ENCODE measurements at regions not wholly inside any gene's neighbourhood (a gene's known extent, or its start where the extent isn't known, plus 50 kb on each side); places are given as distances from the start of the nearest gene placed in this dataset.
"Not testable (repeated sequence)": the region's sequence is repeated elsewhere in the genome, so short reads cannot be mapped to it uniquely, and the experiment has no call there.

- no peak overlapping the region for H3K27ac Mint-ChIP-seq
These were observed 279.2 kb upstream of the FGF16 start for GRCh38 chrX:77167993-77168392.

GRCh38 chrX:77174680-77175519, 272.3 kb upstream of the FGF16 start:
- H3K36me3 Mint-ChIP-seq (ENCODE audit: low read depth) = no peaks in the 10 kb centered on the region

More at GRCh38 chrX:77167993-77168392, 279.2 kb upstream of the FGF16 start:
- Mint-ChIP-seq H3K4me3 (no peak overlapping the region), H3K4me1 (ENCODE audit: low read depth) (no peaks in the 10 kb centered on the region), H3K9me3 (no peaks in the 10 kb centered on the region), H3K27me3 (no peaks in the 10 kb centered on the region), H3K36me3 (ENCODE audit: low read depth) (no peaks in the 10 kb centered on the region)

GRCh38 chrX:77200663-77201062, 246.5 kb upstream of the FGF16 start:
- H3K36me3 Mint-ChIP-seq (ENCODE audit: low read depth) = no peaks in the 10 kb centered on the region
- H3K9me3 Mint-ChIP-seq = peaks cover 3% of the 10 kb centered on the region
- H3K4me3 Mint-ChIP-seq = no peak overlapping the region
- no peaks in the 10 kb centered on the region for H3K27me3 Mint-ChIP-seq
- H3K27ac Mint-ChIP-seq = no peak overlapping the region
- H3K4me1 Mint-ChIP-seq (ENCODE audit: low read depth) = no peaks in the 10 kb centered on the region

More at GRCh38 chrX:77174680-77175519, 272.3 kb upstream of the FGF16 start:
- no peaks in the 10 kb centered on the region for H3K9me3 Mint-ChIP-seq
- H3K27ac Mint-ChIP-seq = no peak overlapping the region
- no peak overlapping the region for H3K4me3 Mint-ChIP-seq
- no peaks in the 10 kb centered on the region for H3K27me3 Mint-ChIP-seq
- no peaks in the 10 kb centered on the region for H3K4me1 Mint-ChIP-seq (ENCODE audit: low read depth)

- Mint-ChIP-seq H3K27ac (no peak overlapping the region), H3K27me3 (peaks cover 6% of the 10 kb centered on the region), H3K4me1 (ENCODE audit: low read depth) (no peaks in the 10 kb centered on the region), H3K4me3 (no peak overlapping the region), H3K36me3 (ENCODE audit: low read depth) (no peaks in the 10 kb centered on the region), H3K9me3 (no peaks in the 10 kb centered on the region)
These were observed 224.1 kb upstream of the FGF16 start for GRCh38 chrX:77223046-77223445.

GRCh38 chrX:77264490-77264889, 182.7 kb upstream of the FGF16 start:
- H3K36me3 Mint-ChIP-seq (ENCODE audit: low read depth) = no peaks in the 10 kb centered on the region

GRCh38 chrX:77275392-77275791, 171.8 kb upstream of the FGF16 start:
- H3K9me3 Mint-ChIP-seq = no peaks in the 10 kb centered on the region
- no peaks in the 10 kb centered on the region for H3K4me1 Mint-ChIP-seq (ENCODE audit: low read depth)
- H3K27ac Mint-ChIP-seq = no peak overlapping the region
- no peaks in the 10 kb centered on the region for H3K27me3 Mint-ChIP-seq
- H3K4me3 Mint-ChIP-seq = no peak overlapping the region
- no peaks in the 10 kb centered on the region for H3K36me3 Mint-ChIP-seq (ENCODE audit: low read depth)

More at GRCh38 chrX:77264490-77264889, 182.7 kb upstream of the FGF16 start:
- no peak overlapping the region for H3K27ac Mint-ChIP-seq
- no peak overlapping the region for H3K4me3 Mint-ChIP-seq
- H3K27me3 Mint-ChIP-seq = no peaks in the 10 kb centered on the region
- H3K4me1 Mint-ChIP-seq (ENCODE audit: low read depth) = no peaks in the 10 kb centered on the region
- peaks cover 16% of the 10 kb centered on the region for H3K9me3 Mint-ChIP-seq

- H3K4me3 Mint-ChIP-seq = no peak overlapping the region
These were observed 170.4 kb upstream of the FGF16 start for GRCh38 chrX:77276742-77277141.

GRCh38 chrX:77277911-77278310, 169.3 kb upstream of the FGF16 start:
- no peak overlapping the region for H3K27ac Mint-ChIP-seq
- no peaks in the 10 kb centered on the region for H3K4me1 Mint-ChIP-seq (ENCODE audit: low read depth)
- H3K36me3 Mint-ChIP-seq (ENCODE audit: low read depth) = no peaks in the 10 kb centered on the region
- H3K27me3 Mint-ChIP-seq = no peaks in the 10 kb centered on the region
- H3K4me3 Mint-ChIP-seq = no peak overlapping the region
- H3K9me3 Mint-ChIP-seq = no peaks in the 10 kb centered on the region

More at GRCh38 chrX:77276742-77277141, 170.4 kb upstream of the FGF16 start:
- Mint-ChIP-seq H3K36me3 (ENCODE audit: low read depth) (no peaks in the 10 kb centered on the region), H3K9me3 (no peaks in the 10 kb centered on the region), H3K27me3 (no peaks in the 10 kb centered on the region), H3K27ac (no peak overlapping the region), H3K4me1 (ENCODE audit: low read depth) (no peaks in the 10 kb centered on the region)

GRCh38 chrX:77279373-77279772, 167.8 kb upstream of the FGF16 start:
- H3K36me3 Mint-ChIP-seq (ENCODE audit: low read depth); H3K27ac Mint-ChIP-seq; H3K9me3 Mint-ChIP-seq; H3K4me1 Mint-ChIP-seq (ENCODE audit: low read depth); H3K27me3 Mint-ChIP-seq; H3K4me3 Mint-ChIP-seq: not testable (repeated sequence)

GRCh38 chrX:77293331-77293995, 153.7 kb upstream of the FGF16 start:
- Mint-ChIP-seq H3K4me3 (no peak overlapping the region), H3K36me3 (ENCODE audit: low read depth) (no peaks in the 10 kb centered on the region), H3K27ac (no peak overlapping the region), H3K27me3 (no peaks in the 10 kb centered on the region), H3K9me3 (peaks cover 4% of the 10 kb centered on the region), H3K4me1 (ENCODE audit: low read depth) (no peaks in the 10 kb centered on the region)

GRCh38 chrX:77298296-77298695, 148.9 kb upstream of the FGF16 start:
- peaks cover 4% of the 10 kb centered on the region for H3K9me3 Mint-ChIP-seq
- no peaks in the 10 kb centered on the region for H3K36me3 Mint-ChIP-seq (ENCODE audit: low read depth)
- H3K27me3 Mint-ChIP-seq = no peaks in the 10 kb centered on the region
- H3K27ac Mint-ChIP-seq = no peak overlapping the region
- H3K4me1 Mint-ChIP-seq (ENCODE audit: low read depth) = no peaks in the 10 kb centered on the region
- H3K4me3 Mint-ChIP-seq = no peak overlapping the region

GRCh38 chrX:77298790-77299189, 148.4 kb upstream of the FGF16 start:
- Mint-ChIP-seq H3K36me3 (ENCODE audit: low read depth) (no peaks in the 10 kb centered on the region), H3K27me3 (no peaks in the 10 kb centered on the region), H3K9me3 (peaks cover 3% of the 10 kb centered on the region), H3K4me3 (no peak overlapping the region), H3K27ac (no peak overlapping the region), H3K4me1 (ENCODE audit: low read depth) (no peaks in the 10 kb centered on the region)

- Mint-ChIP-seq H3K27ac (no peak overlapping the region), H3K9me3 (peaks cover 3% of the 10 kb centered on the region), H3K27me3 (no peaks in the 10 kb centered on the region), H3K4me3 (no peak overlapping the region), H3K4me1 (ENCODE audit: low read depth) (no peaks in the 10 kb centered on the region), H3K36me3 (ENCODE audit: low read depth) (no peaks in the 10 kb centered on the region)
These were observed 147.6 kb upstream of the FGF16 start for GRCh38 chrX:77299549-77299948.

GRCh38 chrX:77342004-77342403, 105.2 kb upstream of the FGF16 start:
- Mint-ChIP-seq H3K27me3 (no peaks in the 10 kb centered on the region), H3K36me3 (ENCODE audit: low read depth) (no peaks in the 10 kb centered on the region), H3K4me3 (no peak overlapping the region), H3K4me1 (ENCODE audit: low read depth) (no peaks in the 10 kb centered on the region), H3K9me3 (no peaks in the 10 kb centered on the region), H3K27ac (no peak overlapping the region)

- no peaks in the 10 kb centered on the region for H3K36me3 Mint-ChIP-seq (ENCODE audit: low read depth)
- H3K27ac Mint-ChIP-seq = no peak overlapping the region
- H3K9me3 Mint-ChIP-seq = no peaks in the 10 kb centered on the region
- H3K4me1 Mint-ChIP-seq (ENCODE audit: low read depth) = no peaks in the 10 kb centered on the region
- H3K27me3 Mint-ChIP-seq = no peaks in the 10 kb centered on the region
- H3K4me3 Mint-ChIP-seq = no peak overlapping the region
These were observed 100.3 kb upstream of the FGF16 start for GRCh38 chrX:77346859-77347258.

Measured in stimulated activated naive CD8-positive, alpha-beta T cell treated with anti-CD3 and anti-CD28 coated beads, Interleukin-15, Interleukin-2, amounts not matched to agents 100 ng/mL and 50 ng/mL, for 24 hours (primary cell).